ENCODE measurements at regions not wholly inside any gene's neighbourhood (a gene's known extent, or its start where the extent isn't known, plus 50 kb on each side); places are given as distances from the start of the nearest gene placed in this dataset.
A peak's percentile ranks its signal among the peaks of the same experiment; 100 is the strongest.
"Not testable (repeated sequence)": the region's sequence is repeated elsewhere in the genome, so short reads cannot be mapped to it uniquely, and the experiment has no call there.

DNA sequence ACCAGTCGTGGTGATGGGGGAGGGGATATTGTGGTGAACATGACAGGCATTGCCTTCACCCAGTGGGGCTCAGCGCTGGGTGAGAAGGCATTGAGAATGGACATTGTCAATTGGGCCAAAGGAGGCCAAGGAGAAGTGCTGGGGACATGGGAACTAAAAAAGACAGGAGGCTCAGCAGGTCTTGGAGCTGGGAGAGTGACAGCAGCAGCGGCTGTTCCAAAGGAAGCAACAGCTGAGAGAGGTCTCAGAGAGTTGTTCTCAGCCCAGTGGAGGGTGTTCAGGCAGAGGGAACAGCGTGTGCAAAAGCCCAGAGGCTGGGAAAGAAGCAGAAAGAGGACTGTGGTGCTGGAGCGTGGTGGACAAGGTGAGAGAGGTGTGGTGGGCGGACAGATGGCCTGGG, 56.6 kb upstream of the ASNS start:
- DNase-seq (ENCODE audit: low read depth in 1 of 2, low spot score in 1 of 2); in situ Hi-C loops (cut with HindIII; ENCODE audit: low pct_unique_long_range_greater_than_20kb, low sequenced_read_pairs): not testable (repeated sequence)

DNA sequence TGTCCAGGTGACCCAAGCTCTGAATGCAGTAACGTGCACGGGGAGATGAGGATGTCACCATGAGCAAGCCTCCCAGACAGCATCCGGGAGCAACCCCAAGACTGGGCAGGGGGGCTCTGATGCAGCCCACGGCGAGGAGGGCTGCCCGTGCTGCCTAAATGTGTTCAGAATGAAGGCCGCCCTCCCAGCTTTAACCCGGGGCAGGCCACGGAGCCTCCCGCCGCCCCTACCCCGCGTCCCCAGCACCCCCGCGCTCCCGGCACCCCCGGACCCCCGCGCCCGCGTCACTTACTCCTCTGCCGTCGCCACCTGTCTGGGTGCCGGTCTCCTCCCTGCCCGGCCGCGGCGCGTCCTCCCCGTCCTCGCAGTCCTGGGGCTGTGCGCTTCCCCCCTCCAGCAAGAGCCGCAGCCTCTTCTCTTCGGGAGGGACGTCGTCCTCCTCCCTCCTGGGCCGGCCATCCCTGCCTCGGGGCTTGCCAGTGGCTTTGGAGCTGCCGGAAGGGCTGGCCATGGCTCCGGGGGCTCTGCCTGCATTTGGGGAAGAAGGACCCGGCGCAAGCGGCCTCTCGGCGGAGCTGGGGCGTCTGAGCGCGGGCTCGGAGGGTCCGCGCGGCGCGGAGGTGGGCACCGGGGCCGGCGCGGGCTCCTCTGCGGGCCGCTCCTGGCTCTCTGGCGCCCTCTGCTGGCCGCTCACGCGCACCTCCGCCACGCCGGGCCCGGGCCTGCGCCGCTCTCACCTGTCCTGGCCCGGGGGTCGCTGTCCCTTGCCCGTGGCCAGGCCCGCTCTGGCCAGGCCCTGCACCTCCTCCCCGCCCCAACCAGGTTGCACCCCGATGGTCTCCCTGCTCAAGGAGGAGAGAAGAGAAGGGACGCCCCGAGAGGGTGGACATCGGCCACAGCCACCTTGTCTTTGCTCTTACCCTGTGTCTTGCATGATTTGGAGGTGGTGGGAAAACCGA, 55.9 kb upstream of the ASNS start:
- in situ Hi-C loops (cut with HindIII; ENCODE audit: low pct_unique_long_range_greater_than_20kb, low sequenced_read_pairs) = not testable (repeated sequence)
- peak; percentile 17 to 41 for DNase-seq (ENCODE audit: low read depth in 1 of 2, low spot score in 1 of 2)
